ENCODE measurements at regions not wholly inside any gene's neighbourhood (a gene's known extent, or its start where the extent isn't known, plus 50 kb on each side); places are given as distances from the start of the nearest gene placed in this dataset.

DNA sequence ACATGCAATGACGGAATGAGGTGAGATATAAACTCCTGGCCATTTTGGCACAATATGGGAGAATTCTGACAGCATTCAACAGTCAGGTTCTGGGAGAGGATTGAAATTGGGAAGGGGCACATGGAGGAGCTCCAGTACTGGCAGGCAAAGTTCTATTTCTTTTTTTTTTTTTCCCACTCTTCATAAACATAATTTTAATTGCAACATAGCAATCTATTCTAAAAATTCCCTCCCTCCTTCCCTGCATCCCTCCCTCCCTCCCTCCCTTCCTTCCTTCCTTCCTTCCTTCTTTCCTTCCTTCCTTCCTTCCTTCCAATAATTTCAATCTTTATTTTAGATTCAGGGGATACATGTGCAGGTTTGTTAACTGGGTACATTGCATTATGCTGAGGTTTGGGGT lies 93.2 kb downstream of the PTCSC3 start:
- no peak for DNase-seq

DNA sequence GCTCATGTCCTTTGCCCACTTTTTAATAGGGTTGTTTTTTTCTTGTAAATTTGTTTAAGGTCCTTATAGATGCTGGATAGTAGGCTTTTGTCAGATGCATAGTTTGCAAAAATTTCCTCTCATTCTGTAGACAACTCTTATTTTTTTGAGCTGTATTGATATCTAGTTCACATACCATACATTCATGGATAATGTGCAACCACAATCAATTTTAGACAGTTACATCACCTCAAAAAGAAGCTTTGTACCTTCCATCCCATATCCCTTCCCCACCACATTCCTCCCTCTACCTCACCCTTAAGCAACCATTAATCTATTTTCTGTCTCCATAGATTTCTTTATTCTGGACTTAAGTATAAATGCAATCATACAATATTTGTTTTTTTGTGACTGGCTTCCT lies 98.4 kb downstream of the PTCSC3 start:
- DNase-seq: no peak

DNA sequence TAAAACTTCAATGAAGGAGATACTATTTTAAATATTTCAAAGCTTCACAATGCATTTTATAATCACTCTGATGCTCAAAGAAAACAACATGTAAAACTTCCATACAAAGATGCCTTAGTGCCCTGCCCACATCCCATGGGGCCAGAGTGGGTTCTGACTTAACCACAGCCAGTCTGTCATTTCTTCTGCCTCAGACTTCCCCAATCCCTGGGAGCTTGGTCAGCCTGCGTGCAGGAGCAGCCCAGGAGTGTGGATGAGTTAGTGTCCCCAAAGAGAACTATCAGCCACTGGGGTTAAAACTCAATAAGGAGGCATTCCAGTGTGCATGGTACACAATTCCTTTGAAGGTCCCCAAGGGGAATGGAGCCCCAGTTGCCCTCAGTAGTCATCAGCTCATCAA lies 100.3 kb downstream of the PTCSC3 start:
- no peak for DNase-seq

DNA sequence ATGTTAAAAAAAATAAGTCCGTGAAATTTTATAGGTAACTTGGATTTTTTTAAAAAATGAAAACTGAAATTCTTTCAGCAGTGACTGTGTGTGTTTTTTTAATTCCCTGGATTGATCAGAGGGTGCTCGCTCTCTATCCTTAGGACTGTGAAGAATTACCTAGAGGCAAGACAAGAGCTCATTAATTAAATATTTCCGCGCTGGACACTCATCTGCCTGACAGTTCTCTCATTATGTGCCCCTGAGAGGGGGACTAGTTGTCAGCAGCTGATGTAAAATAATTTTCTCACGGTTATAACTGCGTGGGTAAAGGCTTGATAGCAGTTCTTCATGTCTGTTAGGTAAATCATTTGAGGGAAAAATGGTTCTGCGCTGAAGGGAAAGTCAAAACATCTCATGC lies 101.3 kb downstream of the PTCSC3 start:
- DNase-seq: no peak

DNA sequence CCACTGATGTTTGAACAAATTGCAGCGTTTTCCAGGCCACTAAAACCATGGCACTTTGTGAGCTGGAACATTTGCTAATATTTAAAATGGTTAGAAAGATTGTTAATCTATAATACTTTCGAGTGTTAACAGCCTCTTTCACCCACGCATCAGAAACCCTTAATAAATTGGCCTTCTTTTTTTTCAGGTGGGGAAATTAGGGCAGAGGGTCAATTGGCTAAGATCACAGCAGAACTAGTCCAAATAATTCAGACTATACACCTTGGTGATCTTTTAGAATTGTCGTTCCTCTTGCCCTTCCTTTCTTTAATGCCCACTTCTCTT lies 105.8 kb downstream of the PTCSC3 start:
- DNase-seq: no peak

DNA sequence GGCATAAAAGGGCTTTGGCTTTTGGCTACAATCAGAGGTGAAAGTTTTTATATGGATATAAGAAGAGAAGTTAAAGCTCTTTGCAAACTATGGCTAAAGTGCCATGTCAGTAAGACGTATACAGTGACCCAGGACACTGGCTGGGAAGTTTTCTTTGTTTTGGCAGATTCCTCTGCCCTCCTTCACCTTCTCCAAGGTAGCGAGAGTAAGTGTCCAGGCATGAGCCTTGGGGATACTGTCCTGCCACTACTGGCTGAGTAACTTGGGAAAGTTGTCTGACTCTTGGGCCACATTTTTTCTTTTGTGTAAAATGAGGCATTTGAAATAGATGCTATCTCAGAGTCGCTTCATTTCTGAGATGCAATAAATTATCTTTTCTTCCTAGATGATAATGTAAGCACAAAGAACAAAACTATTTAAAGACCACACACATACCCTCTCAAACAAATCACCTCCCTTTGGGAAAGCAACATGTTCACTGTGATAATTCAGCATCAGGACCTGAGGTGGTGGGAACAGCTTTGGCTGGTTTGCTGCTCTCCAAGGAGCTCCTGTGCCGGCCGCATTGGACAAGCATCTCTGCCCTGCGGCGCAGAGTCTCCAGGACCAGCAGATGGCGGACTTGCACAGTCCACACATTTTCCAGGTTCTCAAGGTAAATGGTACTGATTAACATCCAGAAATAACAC lies 106.3 kb downstream of the PTCSC3 start:
- no peak for DNase-seq

DNA sequence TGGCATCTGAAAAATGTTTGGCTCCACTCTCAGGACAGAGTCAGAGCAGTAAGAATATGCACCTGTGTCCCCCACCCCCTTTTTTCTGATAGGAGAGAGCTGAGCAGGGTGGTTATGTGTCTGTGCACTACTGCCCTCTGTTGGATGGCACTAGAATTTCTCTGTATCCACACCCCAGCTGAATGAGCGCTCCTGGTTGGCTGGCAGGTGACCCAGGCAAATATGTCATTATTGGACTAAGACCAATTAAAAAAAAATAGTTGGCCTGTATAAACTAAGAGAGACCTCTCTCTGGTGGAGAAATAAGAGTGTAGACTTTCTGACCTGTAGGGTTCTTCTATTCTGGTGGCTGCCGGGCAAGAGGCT lies 107.0 kb downstream of the PTCSC3 start:
- DNase-seq: peak; percentile 35

DNA sequence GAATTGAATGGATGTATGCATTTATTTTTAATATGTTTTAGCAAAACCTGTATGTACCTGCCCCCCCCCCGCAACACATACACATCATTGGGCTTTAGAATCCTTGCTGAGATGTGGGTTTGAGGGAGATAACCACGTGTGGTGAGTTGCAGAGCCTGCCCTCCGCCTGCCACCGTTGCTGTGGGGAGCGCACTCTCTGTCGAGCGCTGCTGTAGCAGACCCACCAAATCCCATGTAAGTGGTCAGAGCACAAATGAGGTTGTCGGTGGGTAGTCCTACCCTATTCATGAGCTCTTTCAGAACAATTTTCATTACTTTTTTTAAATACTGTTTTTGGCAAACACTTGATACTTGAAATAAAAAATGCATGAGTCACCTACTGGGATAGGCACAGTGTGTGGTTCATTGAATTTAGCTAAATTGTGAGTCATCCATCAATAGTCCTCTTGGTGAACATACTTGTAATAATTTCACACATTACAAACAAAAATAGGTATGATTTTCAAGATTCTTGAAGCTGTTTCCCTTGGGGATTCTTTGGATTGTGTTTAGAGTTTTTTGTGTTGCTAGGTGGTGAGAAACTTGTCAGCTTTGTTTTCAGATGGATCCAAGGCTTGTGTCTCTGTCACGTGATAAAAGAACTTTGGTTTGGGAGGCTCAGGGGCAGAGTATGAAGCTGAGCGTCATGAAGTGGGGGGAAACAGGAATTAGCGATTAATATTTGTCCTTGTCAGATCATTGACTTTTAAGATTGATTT lies 107.6 kb downstream of the PTCSC3 start:
- no peak for DNase-seq

DNA sequence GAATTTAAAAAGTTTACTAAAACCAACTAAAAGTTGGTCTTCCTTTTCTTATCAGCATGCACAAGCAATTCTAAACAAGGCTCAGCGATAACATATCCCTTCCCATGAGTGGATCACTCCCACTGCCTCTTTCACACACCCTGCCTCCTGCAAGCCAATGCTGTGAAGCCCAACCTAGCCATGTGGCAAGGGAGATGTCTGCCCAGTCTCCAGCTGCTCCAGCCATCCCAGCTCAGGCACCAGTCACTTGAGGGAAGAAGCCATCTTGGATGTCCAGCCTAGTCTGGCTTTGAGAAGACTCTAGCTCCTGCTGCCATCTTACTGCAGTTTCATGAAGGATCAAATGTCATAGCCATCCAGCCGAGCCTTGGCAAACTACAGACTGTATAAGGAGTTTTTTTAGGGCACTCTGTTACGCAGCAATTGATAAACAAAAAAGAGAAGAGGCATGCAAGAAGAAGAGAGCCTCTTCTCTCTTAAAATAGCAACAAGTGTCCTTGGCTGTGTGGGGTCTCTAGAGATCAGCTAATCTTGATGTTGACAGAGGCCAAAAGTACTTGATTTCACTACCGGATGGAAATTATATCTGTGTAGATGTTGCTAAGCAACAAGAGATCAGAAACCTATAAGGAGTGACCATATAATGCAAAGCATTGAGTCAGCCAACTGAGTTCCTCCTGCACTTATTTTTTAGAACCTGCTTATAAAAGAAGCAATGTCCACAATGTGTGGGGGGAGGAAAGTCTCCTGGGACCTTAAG lies 108.9 kb downstream of the PTCSC3 start:
- no peak for DNase-seq

DNA sequence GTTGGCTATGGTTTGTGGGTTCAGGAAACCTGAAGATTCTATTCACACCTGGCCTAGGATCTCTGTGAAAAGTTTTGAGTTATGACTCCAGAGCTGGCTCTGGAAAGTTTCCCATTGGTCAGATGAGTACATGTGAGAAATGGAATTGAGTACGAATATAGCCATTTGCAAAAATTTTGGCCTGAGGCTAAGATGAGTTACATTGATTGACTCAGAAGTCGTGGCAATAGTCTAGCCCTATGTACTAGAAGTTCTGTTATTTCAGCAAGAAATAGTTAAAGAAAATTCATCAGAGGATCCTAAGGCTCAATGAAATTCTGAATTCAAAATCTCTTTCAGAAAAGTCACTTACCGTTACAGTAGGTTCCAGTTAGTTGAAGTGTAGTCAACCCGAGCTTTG lies 109.9 kb downstream of the PTCSC3 start:
- no peak for DNase-seq

DNA sequence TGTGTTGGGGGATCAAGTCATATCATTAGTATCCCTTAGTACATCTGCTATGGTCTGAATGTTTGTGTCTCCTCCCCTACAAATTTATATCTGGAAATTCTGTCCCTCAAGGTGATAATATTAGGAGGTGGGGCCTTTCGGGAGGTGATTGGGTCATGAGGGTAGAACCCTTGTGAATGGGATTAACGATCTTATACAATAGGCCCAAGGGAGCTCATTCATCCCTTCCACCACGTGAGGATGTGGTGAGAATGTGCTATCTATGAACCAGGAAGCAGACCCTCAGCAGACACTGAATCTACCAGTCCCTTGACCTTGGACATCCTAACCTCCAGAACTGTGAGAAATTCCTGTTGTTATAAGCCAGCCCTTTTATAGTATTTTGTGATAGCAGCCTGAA lies 110.7 kb downstream of the PTCSC3 start:
- DNase-seq: no peak

DNA sequence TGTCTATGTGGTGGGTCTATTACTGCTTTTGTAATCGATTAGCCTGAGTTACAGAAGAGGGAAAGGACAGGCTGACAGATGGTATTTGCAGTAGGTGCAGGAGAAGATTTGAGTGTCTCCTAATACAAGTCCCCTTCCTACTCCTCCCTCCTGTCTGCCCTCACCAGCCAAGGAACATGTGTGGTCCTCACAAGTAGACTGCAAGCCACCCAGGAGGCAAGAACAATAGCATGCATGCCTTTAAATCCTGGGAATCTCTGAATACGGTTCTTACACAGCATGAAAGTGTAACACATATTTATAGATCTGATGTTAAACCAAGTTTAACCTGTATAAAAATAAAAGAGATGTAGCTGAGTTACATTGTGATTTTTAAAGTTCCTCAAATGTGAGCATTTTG lies 117.0 kb downstream of the PTCSC3 start:
- no peak for DNase-seq

DNA sequence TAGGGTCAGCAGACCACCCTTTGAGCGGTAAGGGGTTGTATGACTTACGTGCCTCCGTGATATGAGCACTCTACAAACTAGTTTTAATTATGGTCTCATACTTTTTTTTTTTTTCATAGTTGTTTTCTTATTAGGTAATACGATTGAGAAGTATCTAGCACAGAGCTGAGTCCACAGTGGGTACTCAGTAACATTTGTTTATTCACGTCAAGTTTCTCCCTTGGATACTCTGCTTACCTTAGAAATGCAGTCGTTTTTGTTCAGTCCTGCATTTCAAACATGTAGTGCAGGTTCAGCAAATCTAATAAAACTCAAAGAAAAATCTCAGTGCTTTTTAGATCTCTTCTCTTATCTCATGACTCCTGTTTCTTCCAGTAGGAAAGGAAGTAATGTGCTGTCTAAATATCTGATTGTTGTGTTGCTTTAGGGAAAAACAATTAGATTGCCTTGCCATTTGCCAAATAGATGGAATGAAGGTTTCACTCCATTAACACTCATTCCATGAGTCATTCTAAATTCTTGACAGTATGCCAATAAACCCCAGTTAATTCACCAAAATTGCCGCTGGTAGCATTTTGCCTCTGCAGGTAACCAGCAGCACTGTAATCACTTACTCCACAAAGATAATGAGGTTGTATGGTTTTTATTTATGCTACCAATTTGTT lies 118.9 kb downstream of the PTCSC3 start:
- DNase-seq: no peak

DNA sequence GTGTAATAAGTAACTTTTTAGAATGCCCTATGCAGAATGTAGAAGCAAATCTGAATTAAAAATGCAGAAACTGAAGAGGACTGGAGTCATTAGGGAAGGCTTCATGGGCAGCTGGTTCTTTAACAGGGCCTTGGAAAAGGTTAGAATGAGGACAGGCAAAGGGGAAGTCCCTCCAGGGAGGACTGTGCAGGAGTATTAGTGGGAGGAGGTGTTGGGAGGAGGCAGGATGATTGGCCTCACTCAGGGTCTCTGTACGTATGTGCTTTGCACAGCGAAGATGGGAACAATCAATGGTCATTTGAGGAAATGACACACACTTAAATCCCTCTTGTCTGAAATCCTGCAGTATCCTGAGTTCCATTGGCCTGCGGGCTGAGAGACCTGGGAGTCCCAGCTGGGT lies 119.7 kb downstream of the PTCSC3 start:
- no peak for DNase-seq

DNA sequence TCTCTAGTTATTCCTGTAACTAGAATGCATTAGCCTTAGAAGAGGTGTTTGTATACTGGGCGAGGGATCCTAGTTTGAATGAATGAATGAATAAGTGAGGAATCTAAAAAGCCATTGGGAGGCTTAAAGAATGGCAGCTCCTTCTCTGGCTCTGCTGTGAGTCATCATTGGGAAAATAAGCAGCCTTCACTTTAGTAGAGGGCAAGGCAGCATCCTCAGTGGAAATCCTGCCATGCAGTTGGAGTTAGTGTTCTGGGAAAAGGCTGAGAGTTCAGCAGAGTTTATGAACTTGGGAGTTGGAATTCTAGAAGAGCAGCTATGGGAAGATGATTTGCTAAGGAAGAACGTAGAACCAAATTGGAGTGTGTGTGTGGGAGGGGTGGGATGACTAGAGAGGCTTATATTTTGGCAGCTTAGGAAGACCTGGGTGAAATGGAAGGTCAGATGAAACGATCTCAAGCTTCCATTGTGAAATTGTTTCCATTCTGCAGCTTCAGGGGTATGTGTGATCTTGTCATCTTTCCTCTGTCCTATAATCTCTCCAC lies 120.8 kb downstream of the PTCSC3 start:
- DNase-seq: no peak

DNA sequence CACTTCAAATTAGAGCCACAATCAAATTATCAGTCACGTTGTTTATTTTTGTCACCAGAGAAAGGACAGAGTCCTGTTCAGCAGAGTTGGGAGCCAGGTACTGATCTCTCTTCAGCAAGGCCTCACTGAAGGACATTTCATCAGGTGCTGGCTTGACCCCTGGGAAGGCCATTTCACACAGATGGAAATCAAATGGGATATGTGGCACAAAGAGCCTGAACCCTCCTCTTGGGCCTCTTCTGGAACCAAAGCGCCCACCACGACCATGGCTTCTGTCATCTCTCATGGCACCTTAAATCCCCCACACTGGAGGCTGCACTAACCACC lies 121.5 kb downstream of the PTCSC3 start:
- no peak for DNase-seq

DNA sequence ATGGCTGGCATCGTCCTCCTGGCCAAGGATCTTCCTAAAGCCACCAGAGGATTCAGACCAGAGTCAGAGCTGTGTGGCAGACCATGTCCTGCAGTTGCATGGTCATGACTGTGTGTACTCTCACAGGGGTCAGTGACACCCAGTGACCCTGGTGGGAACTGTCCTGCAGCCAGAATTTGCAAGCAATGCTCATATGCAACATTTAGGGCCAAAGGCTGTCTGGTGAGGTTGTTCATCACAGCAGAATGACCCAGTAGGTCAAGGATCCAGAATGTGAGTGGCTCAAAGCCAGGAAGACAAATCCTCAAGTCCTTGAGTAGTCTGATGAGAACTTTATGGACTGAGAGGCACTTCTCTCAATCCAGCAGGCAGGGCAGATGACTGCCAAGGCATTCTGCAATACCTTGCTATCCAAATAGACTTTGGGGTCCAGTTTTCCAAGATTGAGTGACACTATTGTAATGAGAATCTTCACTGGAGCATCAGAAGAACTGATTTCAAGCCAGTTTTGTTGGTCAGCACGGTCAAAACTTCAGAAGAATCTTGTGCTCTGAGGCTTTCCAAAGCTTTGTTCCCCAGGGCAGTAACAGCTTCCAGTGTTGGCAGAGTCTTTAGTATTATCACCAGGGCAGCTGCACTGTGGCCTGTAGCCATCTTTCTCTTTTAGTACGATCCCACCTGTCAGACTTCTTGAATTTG lies 122.0 kb downstream of the PTCSC3 start:
- no peak for DNase-seq

DNA sequence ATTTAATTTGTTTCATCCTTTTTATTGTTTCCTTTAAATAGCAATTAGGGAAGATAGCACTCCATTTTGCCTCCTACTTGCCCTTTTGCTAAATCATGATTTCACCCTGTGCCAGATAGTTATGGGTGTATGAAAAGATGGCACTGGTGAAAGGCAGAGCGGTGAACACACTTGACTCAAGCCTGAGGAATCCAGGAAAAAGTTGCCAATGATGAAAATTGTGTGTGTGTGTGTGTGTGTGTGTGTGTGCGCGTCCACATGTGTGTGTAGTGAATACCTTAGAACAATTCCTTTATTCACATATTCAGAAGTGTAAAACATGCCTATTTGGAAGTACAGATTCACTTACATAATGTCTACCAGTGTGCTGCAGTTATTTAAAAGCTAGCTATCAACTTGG lies 123.8 kb downstream of the PTCSC3 start:
- no peak for DNase-seq

DNA sequence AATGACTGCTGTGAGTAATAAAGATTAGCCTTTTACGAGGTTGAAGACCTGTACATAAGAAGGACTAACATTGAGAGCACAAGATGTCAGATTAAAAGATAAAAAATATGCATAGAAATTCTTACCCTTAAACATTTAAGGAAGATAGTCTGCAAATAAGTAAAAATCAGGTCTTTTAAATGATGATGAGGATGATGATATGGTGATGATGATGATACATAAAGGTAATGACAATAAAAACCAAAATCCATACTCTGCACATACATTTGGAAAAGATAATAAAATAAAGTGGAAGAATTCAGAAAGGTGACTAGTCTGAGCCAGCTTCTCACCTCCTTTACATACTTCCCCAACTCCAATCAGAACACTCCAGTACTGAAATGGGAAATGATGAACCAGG lies 124.5 kb downstream of the PTCSC3 start:
- no peak for DNase-seq

DNA sequence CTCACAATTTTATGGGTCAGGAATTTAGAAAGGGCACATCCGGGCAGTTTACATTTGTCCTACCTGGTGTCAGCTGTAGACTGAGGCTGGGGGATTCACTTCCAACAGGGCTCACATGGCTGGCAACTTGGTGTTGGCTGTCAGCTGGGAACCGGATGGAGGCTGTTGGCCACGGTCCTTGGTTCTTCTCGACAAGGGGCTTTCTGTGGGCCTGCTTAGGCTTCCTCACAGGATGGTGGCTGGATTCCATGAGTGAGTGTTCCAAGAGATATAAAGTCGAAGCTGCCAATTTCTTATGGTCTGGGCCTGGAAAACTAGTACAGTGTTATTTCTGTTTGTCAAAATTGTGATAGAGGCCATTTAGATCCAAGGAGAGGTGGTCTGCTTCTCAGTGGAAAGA lies 127.9 kb downstream of the PTCSC3 start:
- no peak for DNase-seq

DNA sequence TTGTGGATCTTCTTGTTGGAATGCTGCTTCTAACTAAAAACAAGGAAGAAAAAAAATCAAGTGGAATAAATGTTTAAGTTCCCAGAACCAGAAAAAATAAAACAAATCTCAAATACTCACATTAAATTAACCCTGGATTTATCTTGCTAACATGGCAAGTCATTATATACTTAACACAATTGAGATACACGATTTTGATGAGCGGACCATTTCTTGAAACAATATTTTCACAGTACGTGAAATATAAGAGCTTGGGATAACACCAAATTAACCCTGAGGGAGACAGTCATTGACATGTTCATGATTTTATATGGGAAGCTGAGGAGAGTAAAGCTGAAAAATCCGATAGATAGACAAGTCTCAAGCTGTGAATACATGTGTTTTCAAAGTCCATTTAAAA lies 128.6 kb downstream of the PTCSC3 start:
- no peak for DNase-seq

DNA sequence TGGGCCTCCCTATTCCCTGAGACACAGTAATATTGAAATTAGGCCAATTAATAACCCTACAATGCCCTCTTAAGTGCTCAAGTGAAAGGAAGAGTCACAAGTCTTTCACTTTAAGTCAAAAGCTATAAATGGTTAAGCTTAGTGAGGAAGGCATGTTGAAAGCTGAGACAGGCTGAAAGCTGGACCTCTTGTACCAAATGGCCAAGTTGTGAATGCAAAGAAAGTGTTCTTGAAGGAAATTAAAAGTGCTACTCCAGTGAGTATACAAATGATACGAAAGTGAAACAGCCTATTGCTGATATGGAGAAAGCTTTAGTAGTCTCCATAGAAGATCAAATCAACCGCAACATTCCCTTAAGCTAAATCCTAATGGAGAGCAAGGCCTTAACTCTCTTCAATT lies 140.8 kb downstream of the PTCSC3 start:
- no peak for DNase-seq

DNA sequence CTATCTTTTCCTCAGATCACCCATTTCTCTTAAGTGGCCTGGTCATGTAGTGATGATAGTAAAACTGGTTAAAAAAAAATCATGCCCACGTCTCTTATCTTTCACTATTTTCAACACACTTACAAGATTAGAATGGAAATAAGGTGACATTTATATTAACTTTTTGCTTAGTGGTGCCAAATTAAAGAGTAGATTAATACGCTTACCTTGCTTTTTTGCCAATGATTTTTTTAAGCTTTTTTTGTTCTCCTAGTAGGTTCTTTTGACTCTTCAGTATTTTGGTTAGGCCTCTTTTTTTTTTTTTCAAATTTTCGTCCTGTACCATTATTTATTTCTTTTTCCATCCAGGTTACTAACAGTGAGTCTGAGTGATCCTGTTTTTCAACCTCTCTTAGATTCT lies 147.9 kb downstream of the PTCSC3 start:
- DNase-seq: no peak
